B cell (primary cell): ENCODE measurements at regions not wholly inside any gene's neighbourhood (a gene's known extent, or its start where the extent isn't known, plus 50 kb on each side); places are given as distances from the start of the nearest gene placed in this dataset.

ENCODE experiments used
- ATAC-seq: fragments of 200-7000 bp; cut with Tn5 transposase; one replicate; pipeline ENCODE4 v1.10.0; 2021; ENCODE audit warnings: low read depth, mild to moderate bottlenecking, moderate number of reproducible peaks, moderate library complexity
- CTCF ChIA-PET: fragments of 350-600 bp; sonication (Branson Sonifier 250); formaldehyde crosslinking; loops from one replicate; lab custom pipeline; 2021; ENCODE audit warnings: antibody characterized with exemption, inconsistent platforms; lab: Charles Lee
- POLR2A ChIA-PET: fragments of 350-600 bp; sonication (Branson Sonifier 250); formaldehyde crosslinking; loops from one replicate; lab custom pipeline; 2021; ENCODE audit warnings: antibody characterized with exemption; lab: Charles Lee
- DNase-seq: peaks from one replicate; pipeline ENCODE4 v3.0.0; 2013
- H2AFZ ChIP-seq: 2 replicates; pipeline ENCODE4 v1.6.1; 2012; ENCODE audit warnings: mild to moderate bottlenecking, low read depth, low read length; ENCODE audit not compliant: insufficient read depth, poor library complexity, severe bottlenecking
- H3K27ac ChIP-seq, 2 donors: 1 replicate in 1 of 2; 2 replicates in 1 of 2; pipeline ENCODE4 v1.5.1; 2012 to 2013; ENCODE audit warnings: low read length in 2 of 2, mild to moderate bottlenecking in 2 of 2, moderate library complexity in 1 of 2
- H3K27me3 ChIP-seq, 4 experiments: fragments of 200-600 bp in 1 of 4; sonication (generic) in 1 of 4; replicated peaks in 1 of 4; 1 replicate in 2 of 4; 2 replicates in 2 of 4; pipeline versions ENCODE4 v1.6.1 to v1.7.0; 2013 to 2016; ENCODE audit warnings: low read length in 3 of 4, mild to moderate bottlenecking in 2 of 4, mixed read lengths in 1 of 4, moderate library complexity in 1 of 4; ENCODE audit not compliant: insufficient read depth in 4 of 4, control insufficient read depth in 3 of 4; ENCODE audit errors: control extremely low read depth in 1 of 4
- H3K36me3 ChIP-seq, 2 experiments: replicated peaks in 1 of 2; 1 replicate in 1 of 2; 2 replicates in 1 of 2; pipeline versions ENCODE4 v1.6.1 to v1.7.1; 2013; ENCODE audit warnings: low read length in 1 of 2; ENCODE audit not compliant: insufficient read depth in 2 of 2, control insufficient read depth in 1 of 2; ENCODE audit errors: control extremely low read depth in 1 of 2, extremely low read depth in 1 of 2
- H3K4me1 ChIP-seq, 2 donors: fragments of 200-600 bp in 1 of 2; sonication (generic) in 1 of 2; 1 replicate in 1 of 2; 2 replicates in 1 of 2; pipeline versions ENCODE4 v1.5.1 to v1.6.1; 2013 to 2017; ENCODE audit warnings: low read length in 2 of 2; ENCODE audit not compliant: control insufficient read depth in 2 of 2, insufficient read depth in 2 of 2
- H3K4me2 ChIP-seq: replicated peaks from 2 replicates; pipeline ENCODE3; 2012; ENCODE audit warnings: mild to moderate bottlenecking, low read depth, low read length; ENCODE audit not compliant: poor library complexity, severe bottlenecking
- H3K4me3 ChIP-seq, 5 experiments: fragments of 200-600 bp in 1 of 5; sonication (generic) in 1 of 5; 1 replicate in 3 of 5; 2 replicates in 2 of 5; pipeline versions ENCODE4 v1.5.1 to v1.7.0; 2011 to 2016; ENCODE audit warnings: low read length in 4 of 5, mild to moderate bottlenecking in 4 of 5, low read depth in 2 of 5, control low read depth in 1 of 5, moderate library complexity in 1 of 5; ENCODE audit not compliant: insufficient read depth in 1 of 5; ENCODE audit errors: control extremely low read depth in 1 of 5, extremely low read depth in 1 of 5
- H3K79me2 ChIP-seq: fragments of 200-600 bp; sonication (generic); one replicate; pipeline ENCODE4 v1.6.0; 2016; ENCODE audit warnings: low read length; ENCODE audit not compliant: control insufficient read depth, insufficient read depth
- H3K9ac ChIP-seq: fragments of 200-600 bp; sonication (generic); 2 replicates; pipeline ENCODE4 v1.6.1; 2017; ENCODE audit warnings: mild to moderate bottlenecking, low read length, moderate library complexity
- H3K9me3 ChIP-seq, 3 donors: one replicate each; pipeline versions ENCODE4 v1.6.1 to v1.7.1; 2013; ENCODE audit warnings: low read length in 2 of 3; ENCODE audit not compliant: control insufficient read depth in 2 of 3, insufficient read depth in 1 of 3; ENCODE audit errors: control extremely low read depth in 1 of 3
- H4K20me1 ChIP-seq: 2 replicates; pipeline ENCODE4 v1.6.0; 2012; ENCODE audit warnings: mild to moderate bottlenecking, low read length; ENCODE audit not compliant: insufficient read depth, control insufficient read depth, poor library complexity, severe bottlenecking
- H3K27ac Mint-ChIP-seq: one replicate; pipeline ENCODE4 v1.8.0; 2021; ENCODE audit warnings: mixed read lengths
- H3K27me3 Mint-ChIP-seq: one replicate; pipeline ENCODE4 v1.8.0; 2021; ENCODE audit warnings: mixed read lengths
- H3K4me1 Mint-ChIP-seq: one replicate; pipeline ENCODE4 v1.8.0; 2021; ENCODE audit warnings: mixed read lengths
- H3K4me3 Mint-ChIP-seq: one replicate; pipeline ENCODE4 v1.8.0; 2021; ENCODE audit warnings: mixed read lengths
- H3K9me3 Mint-ChIP-seq: one replicate; pipeline ENCODE4 v1.8.0; 2022; ENCODE audit warnings: mixed read lengths; ENCODE audit not compliant: insufficient read depth
- CTCF ChIP-seq: fragments of 200-600 bp; IDR thresholded peaks from one replicate; pipeline ENCODE4 v1.8.0; 2022; ENCODE audit warnings: antibody characterized with exemption, mild to moderate bottlenecking
- EZH2 ChIP-seq: IDR thresholded peaks from 2 replicates; pipeline ENCODE4 v1.6.1; 2012; ENCODE audit warnings: borderline replicate concordance, low read depth, mild to moderate bottlenecking, moderate library complexity, low read length; ENCODE audit not compliant: insufficient read depth, poor library complexity, severe bottlenecking
- WGBS: methylation state at CpG from one replicate; pipeline ENCODE4 v1.1.5; 2013; ENCODE audit warnings: missing lambda C conversion rate; ENCODE audit not compliant: insufficient coverage; 5-methylcytosine and 5-hydroxymethylcytosine counted together
- intact Hi-C: fragments of 100-400 bp; cut with micrococcal nuclease; formaldehyde crosslinking; loops from one replicate; pipeline ENCODE4 v1.10.0; 2022

- Histone ChIP-seq H3K36me3 (no peaks in the 10 kb centered on the region), H2AFZ (no peak overlapping the region), H4K20me1 (no peaks in the 10 kb centered on the region), H3K79me2 (no peaks in the 10 kb centered on the region), H3K27ac (no peak overlapping the region), H3K4me2 (no peak overlapping the region), H3K4me1 (no peaks in the 10 kb centered on the region), H3K4me3 (no peak overlapping the region), H3K27me3 (peaks cover 0 to 3% (median 0%) of the 10 kb centered on the region in 4 experiments), H3K9ac (no peak overlapping the region), H3K9me3 (peaks cover 3 to 11% (median 10%) of the 10 kb centered on the region in 3 donors)
- DNase-seq = no peak
- Mint-ChIP-seq H3K4me3 (no peak overlapping the region), H3K4me1 (no peaks in the 10 kb centered on the region), H3K9me3 (no peaks in the 10 kb centered on the region), H3K27me3 (peaks cover 16% of the 10 kb centered on the region), H3K27ac (no peak overlapping the region)
- intact Hi-C loops = no loop called here
- ATAC-seq = no peak
- ChIA-PET POLR2A (no interaction called here), CTCF (no interaction called here)
- TF ChIP-seq CTCF (no peak), EZH2 (no peak)
- WGBS = 89% methylated on average over 4 of the region's 6 CpGs
These were observed 125.6 kb upstream of the TTC29 start for GRCh38 chr4:147071209-147071740.

- no peak overlapping the region for H3K4me3 Mint-ChIP-seq
- no peak overlapping the region for H3K4me2 ChIP-seq
- no peaks in the 10 kb centered on the region for H3K79me2 ChIP-seq
- no peak overlapping the region for H3K9ac ChIP-seq
- no peaks in the 10 kb centered on the region for H3K4me1 Mint-ChIP-seq
- no peaks in the 10 kb centered on the region for H3K9me3 Mint-ChIP-seq
- DNase-seq (no peak), ATAC-seq (no peak)
- H3K9me3 ChIP-seq = peaks cover 3 to 11% (median 11%) of the 10 kb centered on the region in 3 donors
- intact Hi-C loops = no loop called here
- H3K27ac ChIP-seq = no peak overlapping the region
- no peak overlapping the region for H3K27ac Mint-ChIP-seq
- H3K4me3 ChIP-seq = no peak overlapping the region
- H3K4me1 ChIP-seq = no peaks in the 10 kb centered on the region
- H4K20me1 ChIP-seq = no peaks in the 10 kb centered on the region
- H2AFZ ChIP-seq = no peak overlapping the region
- TF ChIP-seq EZH2 (no peak), CTCF (no peak)
- CTCF ChIA-PET = no interaction called here
- POLR2A ChIA-PET = no interaction called here
- H3K36me3 ChIP-seq = no peaks in the 10 kb centered on the region
- peaks cover 29% of the 10 kb centered on the region for H3K27me3 Mint-ChIP-seq
- 86% methylated on average over 2 of the region's 2 CpGs for WGBS
- H3K27me3 ChIP-seq = no peaks in the 10 kb centered on the region
These were observed 130.5 kb upstream of the TTC29 start for GRCh38 chr4:147076179-147076578.
